ENCODE measurements at regions not wholly inside any gene's neighbourhood (a gene's known extent, or its start where the extent isn't known, plus 50 kb on each side); places are given as distances from the start of the nearest gene placed in this dataset.

- Histone ChIP-seq H3K9me3 (no peaks in the 10 kb centered on the region), H3K4me1 (peaks cover 14 to 22% (median 21%) of the 10 kb centered on the region in 4 donors), H3K36me3 (no peaks in the 10 kb centered on the region), H3K27ac (no peak overlapping the region), H3K4me3 (no peak overlapping the region), H3K27me3 (no peaks in the 10 kb centered on the region)
- DNase-seq: no peak
- WGBS, 2 donors: 81 to 90% methylated on average over 4 to 6 of the region's 6 CpGs
- no peak for ATAC-seq (ENCODE audit: low FRiP score in 2 of 2)
- TF ChIP-seq CTCF (IDR thresholded peaks at IDR 0.05) (no peak), POLR2A (IDR thresholded peaks at IDR 0.05) (no peak), EP300 (IDR thresholded peaks at IDR 0.05) (no peak), POLR2AphosphoS5 (IDR thresholded peaks at IDR 0.05) (no peak)
Measured at GRCh38 chr1:228900886-228901392, 165.7 kb downstream of the RHOU start.

GRCh38 chr1:228901936-228902681 is 166.8 kb downstream of the RHOU start:
- peak in 1 of 2 donors; percentile 24 for ATAC-seq (ENCODE audit: low FRiP score in 2 of 2)
- no peak overlapping the region for H3K4me3 ChIP-seq
- H3K27me3 ChIP-seq: no peaks in the 10 kb centered on the region
- no peak for DNase-seq
- H3K9me3 ChIP-seq: no peaks in the 10 kb centered on the region
- TF ChIP-seq EP300 (IDR thresholded peaks at IDR 0.05): no peak
- H3K27ac ChIP-seq: no peak overlapping the region
- no peaks in the 10 kb centered on the region for H3K36me3 ChIP-seq
- peaks cover 14 to 22% (median 21%) of the 10 kb centered on the region in 4 donors for H3K4me1 ChIP-seq
- WGBS, 2 donors: 89 to 90% methylated on average over 5 of the region's 5 CpGs

- Histone ChIP-seq H3K9me3 (no peaks in the 10 kb centered on the region), H3K27me3 (no peaks in the 10 kb centered on the region), H3K4me1 (peaks cover 14 to 22% (median 21%) of the 10 kb centered on the region in 4 donors), H3K4me3 (no peak overlapping the region), H3K27ac (peak overlapping the region in 3 of 4 donors; percentile 34 to 72 (median 61)), H3K36me3 (no peaks in the 10 kb centered on the region)
- 60 to 65% methylated on average over 13 of the region's 13 CpGs for WGBS, 2 donors
- TF ChIP-seq POLR2A (IDR thresholded peaks at IDR 0.05): no peak
- TF ChIP-seq CTCF (IDR thresholded peaks at IDR 0.05): no peak
- peak in 1 of 4 donors; percentile 31 for TF ChIP-seq EP300 (IDR thresholded peaks at IDR 0.05)
- TF ChIP-seq POLR2AphosphoS5 (IDR thresholded peaks at IDR 0.05): peak; percentile 48 to 53
- peak; percentile 69 to 77 for ATAC-seq (ENCODE audit: low FRiP score in 2 of 2)
- DNase-seq: peak in 1 of 2 donors; percentile 68
Measured at GRCh38 chr1:228902781-228903433, 167.6 kb downstream of the RHOU start.

GRCh38 chr1:228903434-228904071 is 168.3 kb downstream of the RHOU start:
- Histone ChIP-seq H3K27me3 (no peaks in the 10 kb centered on the region), H3K27ac (peak overlapping the region in 3 of 4 donors; percentile 34 to 72 (median 61)), H3K9me3 (no peaks in the 10 kb centered on the region), H3K4me1 (peaks cover 14 to 19% (median 18%) of the 10 kb centered on the region in 4 donors), H3K36me3 (no peaks in the 10 kb centered on the region), H3K4me3 (no peak overlapping the region)
- DNase-seq: no peak
- WGBS, 2 donors: 74 to 78% methylated on average over 9 of the region's 9 CpGs
- no peak for TF ChIP-seq CTCF (IDR thresholded peaks at IDR 0.05)
- no peak for TF ChIP-seq POLR2A (IDR thresholded peaks at IDR 0.05)
- no peak for TF ChIP-seq POLR2AphosphoS5 (IDR thresholded peaks at IDR 0.05)
- no peak for TF ChIP-seq EP300 (IDR thresholded peaks at IDR 0.05)
- no peak for ATAC-seq (ENCODE audit: low FRiP score in 2 of 2)

GRCh38 chr1:228904222-228904621 is 168.9 kb downstream of the RHOU start:
- ATAC-seq (ENCODE audit: low FRiP score in 2 of 2): no peak
- Histone ChIP-seq H3K36me3 (no peaks in the 10 kb centered on the region), H3K4me3 (no peak overlapping the region), H3K9me3 (no peaks in the 10 kb centered on the region), H3K27ac (peak overlapping the region in 1 of 4 donors; percentile 72), H3K4me1 (peaks cover 11 to 17% (median 14%) of the 10 kb centered on the region in 4 donors), H3K27me3 (no peaks in the 10 kb centered on the region)
- no peak for DNase-seq
- WGBS, 2 donors: 85 to 97% methylated on average over 4 of the region's 4 CpGs
- TF ChIP-seq POLR2A (IDR thresholded peaks at IDR 0.05): no peak
- no peak for TF ChIP-seq POLR2AphosphoS5 (IDR thresholded peaks at IDR 0.05)
- TF ChIP-seq CTCF (IDR thresholded peaks at IDR 0.05): no peak
- no peak for TF ChIP-seq EP300 (IDR thresholded peaks at IDR 0.05)

Data from upper lobe of left lung (tissue), 6 donors.